Transverse colon (tissue), 4 donors: ENCODE measurements at regions not wholly inside any gene's neighbourhood (a gene's known extent, or its start where the extent isn't known, plus 50 kb on each side); places are given as distances from the start of the nearest gene placed in this dataset.

Experiments
- EP300 ChIP-seq: sonication (generic); formaldehyde crosslinking; IDR thresholded peaks from one replicate; pipeline ENCODE4 v1.6.1; 2017; ENCODE audit warnings: antibody characterized with exemption, low read depth
- POLR2AphosphoS5 ChIP-seq, 3 donors: sonication (generic); formaldehyde crosslinking; IDR thresholded peaks; one replicate each; pipeline ENCODE4 v1.6.1; 2016; ENCODE audit warnings: antibody characterized with exemption in 3 of 3
- TF ChIP-seq, protein P1 (sequence below), 5 experiments: fragments of 200-600 bp in 3 of 5; fragments of 450-650 bp in 2 of 5; sonication (generic) in 3 of 5; IDR thresholded peaks; 1 replicate in 2 of 5; 2 replicates in 3 of 5; pipeline ENCODE4 v1.5.1; 2016 to 2017; ENCODE audit warnings: antibody characterized with exemption in 5 of 5, inconsistent platforms in 3 of 5, mild to moderate bottlenecking in 2 of 5, moderate library complexity in 1 of 5

DNA sequence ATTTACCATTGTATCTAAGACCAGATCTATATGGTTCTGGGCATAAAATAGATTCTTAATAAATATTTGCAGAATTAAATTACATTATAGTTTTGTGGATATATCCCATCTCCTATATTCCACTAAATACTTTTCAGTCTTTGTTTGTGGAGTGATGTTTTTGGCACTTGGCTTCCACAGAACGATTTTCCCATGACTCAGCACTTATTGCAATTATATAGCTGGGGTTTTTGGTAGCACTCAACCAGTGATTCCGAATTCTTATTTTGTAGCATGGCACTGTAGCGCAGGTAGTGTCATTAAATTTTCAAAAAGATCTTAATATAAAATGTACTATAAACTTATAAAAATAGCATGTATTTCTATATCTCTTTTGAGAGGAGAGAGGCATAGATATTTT lies 221.2 kb downstream of the TRPC6 start:
- no peak for TF ChIP-seq EP300
- TF ChIP-seq, protein P1, sequence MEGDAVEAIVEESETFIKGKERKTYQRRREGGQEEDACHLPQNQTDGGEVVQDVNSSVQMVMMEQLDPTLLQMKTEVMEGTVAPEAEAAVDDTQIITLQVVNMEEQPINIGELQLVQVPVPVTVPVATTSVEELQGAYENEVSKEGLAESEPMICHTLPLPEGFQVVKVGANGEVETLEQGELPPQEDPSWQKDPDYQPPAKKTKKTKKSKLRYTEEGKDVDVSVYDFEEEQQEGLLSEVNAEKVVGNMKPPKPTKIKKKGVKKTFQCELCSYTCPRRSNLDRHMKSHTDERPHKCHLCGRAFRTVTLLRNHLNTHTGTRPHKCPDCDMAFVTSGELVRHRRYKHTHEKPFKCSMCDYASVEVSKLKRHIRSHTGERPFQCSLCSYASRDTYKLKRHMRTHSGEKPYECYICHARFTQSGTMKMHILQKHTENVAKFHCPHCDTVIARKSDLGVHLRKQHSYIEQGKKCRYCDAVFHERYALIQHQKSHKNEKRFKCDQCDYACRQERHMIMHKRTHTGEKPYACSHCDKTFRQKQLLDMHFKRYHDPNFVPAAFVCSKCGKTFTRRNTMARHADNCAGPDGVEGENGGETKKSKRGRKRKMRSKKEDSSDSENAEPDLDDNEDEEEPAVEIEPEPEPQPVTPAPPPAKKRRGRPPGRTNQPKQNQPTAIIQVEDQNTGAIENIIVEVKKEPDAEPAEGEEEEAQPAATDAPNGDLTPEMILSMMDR (IDR thresholded peaks at IDR 0.05): no peak
- no peak for TF ChIP-seq POLR2AphosphoS5 (IDR thresholded peaks at IDR 0.05)
